GM18867 (cell line): ENCODE measurements at regions not wholly inside any gene's neighbourhood (a gene's known extent, or its start where the extent isn't known, plus 50 kb on each side); places are given as distances from the start of the nearest gene placed in this dataset.
"Not testable (repeated sequence)": the region's sequence is repeated elsewhere in the genome, so short reads cannot be mapped to it uniquely, and the experiment has no call there.

Source experiments
- ATAC-seq: cut with Tn5 transposase; IDR thresholded peaks from one replicate; pipeline ENCODE4 v1.9.1; 2021; ENCODE audit warnings: mild to moderate bottlenecking, moderate library complexity; ENCODE audit not compliant: unreplicated experiment

- ATAC-seq = no peak
These were observed 57.1 kb upstream of the KCTD7 start for GRCh38 chr7:66571568-66571967.

DNA sequence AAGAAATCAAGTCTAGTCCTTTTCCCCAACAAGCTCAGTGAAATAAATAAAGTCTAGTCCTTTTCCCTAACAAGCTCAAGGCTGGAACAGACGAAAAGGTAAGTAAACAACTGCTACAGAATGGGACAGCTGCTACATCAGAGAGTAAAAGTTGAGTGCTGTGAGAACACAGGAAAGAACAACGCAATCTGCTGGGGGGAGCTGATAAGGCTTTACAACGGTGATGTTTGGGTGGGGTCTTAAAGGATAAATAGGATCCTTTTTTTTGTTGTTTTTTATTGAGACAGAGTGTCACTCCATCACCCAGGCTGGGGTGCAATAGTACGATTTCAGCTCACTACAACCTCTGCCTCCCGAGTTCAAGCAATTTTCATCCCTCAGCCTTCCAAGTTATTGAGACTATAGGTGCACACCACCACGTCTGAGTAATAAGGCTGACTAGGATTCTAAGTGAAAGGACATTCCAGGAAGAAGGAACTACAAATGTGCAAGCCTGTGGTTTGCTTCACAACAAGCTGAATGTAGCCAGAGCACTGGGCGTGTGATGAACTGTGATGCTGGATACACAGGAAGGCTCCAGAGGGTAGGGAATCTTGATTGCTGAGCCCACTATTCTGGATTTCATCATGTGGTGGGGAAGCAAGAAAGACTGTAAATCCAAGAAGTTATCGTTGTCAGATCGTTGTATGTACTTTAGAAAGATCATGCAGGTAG, 54.7 kb upstream of the KCTD7 start:
- not testable (repeated sequence) for ATAC-seq

DNA sequence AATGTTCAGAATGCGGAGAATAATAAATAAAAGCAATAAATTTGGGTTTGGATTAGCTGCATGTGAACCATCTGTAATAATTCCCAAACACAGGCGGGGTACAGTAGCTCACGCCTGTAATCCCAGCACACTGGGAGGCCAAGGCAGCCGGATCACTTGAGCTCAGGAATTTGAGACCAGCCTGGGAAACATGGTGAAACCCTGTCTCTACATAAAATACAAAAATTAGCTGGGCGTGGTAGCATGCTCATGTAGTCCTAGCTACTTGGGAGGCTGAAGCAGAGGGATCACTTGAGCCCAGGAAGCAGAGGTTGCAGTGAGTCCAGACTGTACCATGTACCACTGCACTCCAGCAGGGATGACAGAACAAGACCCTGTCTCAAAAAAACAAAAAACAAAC, 53.9 kb upstream of the KCTD7 start:
- not testable (repeated sequence) for ATAC-seq

DNA sequence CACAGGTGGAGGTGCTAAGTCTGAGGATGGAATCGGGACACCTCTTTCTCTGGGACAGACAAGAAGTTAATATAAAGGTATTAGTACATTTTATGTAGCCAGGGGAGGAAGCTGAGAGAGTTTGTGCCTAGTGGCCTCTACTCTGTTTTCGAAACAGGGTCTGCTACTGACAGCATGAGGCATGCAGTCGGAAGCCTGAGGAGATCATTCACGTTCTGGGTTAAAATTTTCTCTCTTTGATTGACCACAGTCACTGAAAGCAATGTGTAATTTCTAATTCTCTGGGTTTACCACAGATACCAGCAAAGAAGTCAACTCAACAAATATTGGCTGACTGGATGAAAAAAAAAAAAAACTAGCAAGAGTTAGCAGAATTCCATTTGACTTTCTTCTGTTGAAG, 53.3 kb upstream of the KCTD7 start:
- no peak for ATAC-seq

- no peak for ATAC-seq
These were observed 52.0 kb upstream of the KCTD7 start for GRCh38 chr7:66576646-66577045.
